Stomach (tissue), 8 donors: ENCODE measurements at regions not wholly inside any gene's neighbourhood (a gene's known extent, or its start where the extent isn't known, plus 50 kb on each side); places are given as distances from the start of the nearest gene placed in this dataset.

Source experiments
- DNase-seq, 2 donors: peaks; one replicate each; pipeline versions ENCODE4 v3.0.0 to v3.0.0-alpha.2; 2013 to 2019
- H3K27ac ChIP-seq, 5 donors: fragments of 200-600 bp in 4 of 5; sonication (generic) in 4 of 5; one replicate each; pipeline ENCODE4 v1.5.1; 2013 to 2019; ENCODE audit warnings: mild to moderate bottlenecking in 1 of 5, moderate library complexity in 1 of 5
- H3K27me3 ChIP-seq, 3 donors: fragments of 200-600 bp; sonication (generic); one replicate each; pipeline ENCODE4 v1.5.1; 2017 to 2019; ENCODE audit warnings: mixed run types in 1 of 3
- H3K36me3 ChIP-seq, 4 donors: fragments of 200-600 bp; sonication (generic); 1 replicate in 3 of 4; 2 replicates in 1 of 4; pipeline ENCODE4 v1.5.1; 2016 to 2019
- H3K4me1 ChIP-seq, 4 donors: fragments of 200-600 bp; sonication (generic); one replicate each; pipeline ENCODE4 v1.5.1; 2016 to 2019
- H3K4me3 ChIP-seq, 4 donors: fragments of 200-600 bp; sonication (generic) in 3 of 4; one replicate each; pipeline ENCODE4 v1.5.1; 2016 to 2019; ENCODE audit warnings: mild to moderate bottlenecking in 1 of 4
- H3K9me3 ChIP-seq, 4 donors: fragments of 200-600 bp; sonication (generic); one replicate each; pipeline ENCODE4 v1.5.1; 2016 to 2019
- CTCF ChIP-seq, 7 experiments: fragments of 450-650 bp in 4 of 7; fragments of 200-600 bp in 3 of 7; sonication (generic) in 3 of 7; IDR thresholded peaks; one replicate each; pipeline ENCODE4 v1.5.1; 2016 to 2019; ENCODE audit warnings: antibody characterized with exemption in 7 of 7, control low read depth in 2 of 7, mild to moderate bottlenecking in 1 of 7
- EP300 ChIP-seq: sonication (generic); formaldehyde crosslinking; IDR thresholded peaks from one replicate; pipeline ENCODE4 v1.6.1; 2017; ENCODE audit warnings: antibody characterized with exemption
- POLR2A ChIP-seq, 4 donors: fragments of 450-650 bp; IDR thresholded peaks; one replicate each; pipeline ENCODE4 v1.6.1; 2016; ENCODE audit warnings: antibody characterized with exemption in 4 of 4, control low read depth in 2 of 4, mild to moderate bottlenecking in 1 of 4, moderate library complexity in 1 of 4
- POLR2AphosphoS5 ChIP-seq, 3 donors: sonication (generic); formaldehyde crosslinking; IDR thresholded peaks; one replicate each; pipeline ENCODE4 v1.6.1; 2016; ENCODE audit warnings: antibody characterized with exemption in 3 of 3
- WGBS, 5 donors: extraction: QIAGEN DNeasy Blood & Tissue Kit in 3 of 5; methylation state at CpG; one replicate each; pipeline versions ENCODE4 v1.1.5 to v1.1.7; 2013 to 2018; 5-methylcytosine and 5-hydroxymethylcytosine counted together
- intact Hi-C: fragments of 100-400 bp; cut with DNase I; formaldehyde crosslinking; loops from one replicate; pipeline ENCODE4 v1.15.1; 2023; ENCODE audit warnings: low total_unique reads
- donor health status: healthy with polysubstance abuse.
- donor health status: Bipolar disorder and iron deficiency.
- donor health status: healthy.

GRCh38 chr1:218625393-218625792 lies 280.3 kb downstream of the TGFB2 start:
- 65 to 77% (median 76%) methylated on average over 2 of the region's 2 CpGs for WGBS, 5 donors
- Histone ChIP-seq H3K9me3 (peaks cover 0 to 12% (median 0%) of the 10 kb centered on the region in 4 donors), H3K27ac (no peak overlapping the region), H3K4me1 (no peaks in the 10 kb centered on the region), H3K27me3 (no peaks in the 10 kb centered on the region), H3K36me3 (no peaks in the 10 kb centered on the region), H3K4me3 (no peak overlapping the region)
- intact Hi-C loops: no loop called here
- no peak for TF ChIP-seq POLR2AphosphoS5 (IDR thresholded peaks at IDR 0.05)
- TF ChIP-seq EP300: no peak
- no peak for TF ChIP-seq POLR2A (IDR thresholded peaks at IDR 0.05)
- no peak for TF ChIP-seq CTCF (IDR thresholded peaks at IDR 0.05)
- DNase-seq: no peak

GRCh38 chr1:218633238-218633988 lies 288.3 kb downstream of the TGFB2 start:
- DNase-seq: peak in 1 of 2 donors; percentile 79
- H3K27me3 ChIP-seq: no peaks in the 10 kb centered on the region
- TF ChIP-seq POLR2AphosphoS5 (IDR thresholded peaks at IDR 0.05) (no peak), POLR2A (IDR thresholded peaks at IDR 0.05) (no peak), CTCF (IDR thresholded peaks at IDR 0.05) (no peak), EP300 (no peak)
- intact Hi-C loops: no loop called here
- WGBS, 5 donors: 73 to 79% (median 75%) methylated on average over 8 to 9 of the region's 9 CpGs
- H3K4me3 ChIP-seq: no peak overlapping the region
- no peak overlapping the region for H3K27ac ChIP-seq
- H3K9me3 ChIP-seq: peaks cover 0 to 12% (median 0%) of the 10 kb centered on the region in 4 donors
- no peaks in the 10 kb centered on the region for H3K36me3 ChIP-seq
- H3K4me1 ChIP-seq: peaks cover 0 to 6% (median 0%) of the 10 kb centered on the region in 4 donors

GRCh38 chr1:218634212-218634611 lies 289.1 kb downstream of the TGFB2 start:
- H3K4me3 ChIP-seq: no peak overlapping the region
- peaks cover 0 to 9% (median 0%) of the 10 kb centered on the region in 4 donors for H3K9me3 ChIP-seq

GRCh38 chr1:218636548-218636947 lies 291.4 kb downstream of the TGFB2 start:
- intact Hi-C loops: no loop called here
- WGBS, 5 donors: 25 to 56% (median 35%) methylated on average over 1 of the region's 1 CpG
- TF ChIP-seq POLR2AphosphoS5 (IDR thresholded peaks at IDR 0.05) (no peak), POLR2A (IDR thresholded peaks at IDR 0.05) (no peak), EP300 (no peak), CTCF (IDR thresholded peaks at IDR 0.05) (no peak)
- no peaks in the 10 kb centered on the region for H3K27me3 ChIP-seq
- H3K4me1 ChIP-seq: peaks cover 0 to 6% (median 0%) of the 10 kb centered on the region in 4 donors
- no peaks in the 10 kb centered on the region for H3K9me3 ChIP-seq
- no peak overlapping the region for H3K4me3 ChIP-seq
- H3K36me3 ChIP-seq: no peaks in the 10 kb centered on the region
- H3K27ac ChIP-seq: no peak overlapping the region
- no peak for DNase-seq

More at GRCh38 chr1:218634212-218634611, 289.1 kb downstream of the TGFB2 start:
- 73 to 86% (median 81%) methylated on average over 4 of the region's 4 CpGs for WGBS, 5 donors
- H3K36me3 ChIP-seq: no peaks in the 10 kb centered on the region
- intact Hi-C loops: no loop called here
- no peak overlapping the region for H3K27ac ChIP-seq
- H3K27me3 ChIP-seq: no peaks in the 10 kb centered on the region
- no peak for TF ChIP-seq POLR2A (IDR thresholded peaks at IDR 0.05)
- no peak for DNase-seq
- peaks cover 0 to 6% (median 0%) of the 10 kb centered on the region in 4 donors for H3K4me1 ChIP-seq

- TF ChIP-seq POLR2AphosphoS5 (IDR thresholded peaks at IDR 0.05): no peak
- no peak for TF ChIP-seq CTCF (IDR thresholded peaks at IDR 0.05)
- no peak for TF ChIP-seq POLR2A (IDR thresholded peaks at IDR 0.05)
- no peak for TF ChIP-seq EP300
- H3K4me3 ChIP-seq: no peak overlapping the region
- no peaks in the 10 kb centered on the region for H3K4me1 ChIP-seq
- H3K9me3 ChIP-seq: no peaks in the 10 kb centered on the region
- H3K27me3 ChIP-seq: no peaks in the 10 kb centered on the region
- no peaks in the 10 kb centered on the region for H3K36me3 ChIP-seq
- no peak overlapping the region for H3K27ac ChIP-seq
- 87 to 92% (median 90%) methylated on average over 3 of the region's 3 CpGs for WGBS, 5 donors
- DNase-seq: no peak
- intact Hi-C loops: no loop called here
Observed at GRCh38 chr1:218640173-218640572, 295.0 kb downstream of the TGFB2 start.
